ENCODE measurements at regions not wholly inside any gene's neighbourhood (a gene's known extent, or its start where the extent isn't known, plus 50 kb on each side); places are given as distances from the start of the nearest gene placed in this dataset.

DNA sequence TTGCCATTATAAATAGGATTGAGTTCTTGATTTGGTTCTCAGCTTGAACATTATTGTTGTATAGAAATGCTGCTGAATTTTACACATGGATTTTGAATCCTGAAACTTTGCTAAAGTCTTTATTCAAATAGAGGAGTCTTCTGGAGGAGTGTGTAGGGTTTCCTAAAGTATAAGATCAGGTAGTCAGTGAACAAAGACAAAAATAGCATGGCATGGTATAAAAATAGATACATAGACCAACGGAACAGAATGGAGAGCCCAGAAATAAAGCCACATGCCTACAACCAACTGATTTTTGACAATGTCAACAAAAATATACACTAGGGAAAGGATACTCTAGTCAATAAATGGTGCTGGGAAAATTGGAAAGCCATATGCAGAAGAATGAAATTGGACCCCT, 740.1 kb downstream of the QKI start:
- ATAC-seq: no peak
- H3K4me1 ChIP-seq: no peaks in the 10 kb centered on the region
- no peak overlapping the region for H3K4me3 ChIP-seq
- TF ChIP-seq POLR2A (IDR thresholded peaks at IDR 0.05) (no peak), POLR2AphosphoS5 (IDR thresholded peaks at IDR 0.05) (no peak), EP300 (IDR thresholded peaks at IDR 0.05) (no peak)
- TF ChIP-seq, protein P1, sequence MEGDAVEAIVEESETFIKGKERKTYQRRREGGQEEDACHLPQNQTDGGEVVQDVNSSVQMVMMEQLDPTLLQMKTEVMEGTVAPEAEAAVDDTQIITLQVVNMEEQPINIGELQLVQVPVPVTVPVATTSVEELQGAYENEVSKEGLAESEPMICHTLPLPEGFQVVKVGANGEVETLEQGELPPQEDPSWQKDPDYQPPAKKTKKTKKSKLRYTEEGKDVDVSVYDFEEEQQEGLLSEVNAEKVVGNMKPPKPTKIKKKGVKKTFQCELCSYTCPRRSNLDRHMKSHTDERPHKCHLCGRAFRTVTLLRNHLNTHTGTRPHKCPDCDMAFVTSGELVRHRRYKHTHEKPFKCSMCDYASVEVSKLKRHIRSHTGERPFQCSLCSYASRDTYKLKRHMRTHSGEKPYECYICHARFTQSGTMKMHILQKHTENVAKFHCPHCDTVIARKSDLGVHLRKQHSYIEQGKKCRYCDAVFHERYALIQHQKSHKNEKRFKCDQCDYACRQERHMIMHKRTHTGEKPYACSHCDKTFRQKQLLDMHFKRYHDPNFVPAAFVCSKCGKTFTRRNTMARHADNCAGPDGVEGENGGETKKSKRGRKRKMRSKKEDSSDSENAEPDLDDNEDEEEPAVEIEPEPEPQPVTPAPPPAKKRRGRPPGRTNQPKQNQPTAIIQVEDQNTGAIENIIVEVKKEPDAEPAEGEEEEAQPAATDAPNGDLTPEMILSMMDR (IDR thresholded peaks at IDR 0.05): no peak
- H3K27ac ChIP-seq: no peak overlapping the region
- H3K36me3 ChIP-seq: no peaks in the 10 kb centered on the region
- 44 to 67% methylated on average over 1 of the region's 1 CpG for WGBS, 2 donors (ENCODE audit: low coverage in 1 of 2)
- H3K9me3 ChIP-seq: no peaks in the 10 kb centered on the region
- H3K27me3 ChIP-seq: no peaks in the 10 kb centered on the region

DNA sequence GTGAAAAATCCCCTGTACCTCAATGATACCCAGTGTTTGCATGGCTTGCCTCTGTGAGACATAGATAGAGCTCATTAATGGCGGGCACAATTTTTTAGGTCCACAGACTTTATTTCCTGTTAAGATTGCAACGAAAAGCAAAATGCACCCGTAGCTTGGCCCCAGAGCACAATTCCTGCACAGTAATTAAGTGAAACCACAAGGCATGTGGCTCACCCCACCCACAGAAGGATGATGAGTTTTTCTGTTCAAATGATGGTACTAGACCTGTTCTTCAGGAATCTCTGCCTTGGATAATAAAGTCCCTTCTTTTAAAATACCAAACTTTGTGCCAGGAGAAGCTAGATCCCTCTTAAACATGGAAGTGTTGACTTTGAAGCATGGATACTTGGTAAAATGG, 738.1 kb downstream of the QKI start:
- ATAC-seq: no peak
- Histone ChIP-seq H3K36me3 (no peaks in the 10 kb centered on the region), H3K4me1 (no peaks in the 10 kb centered on the region), H3K27ac (no peak overlapping the region), H3K9me3 (no peaks in the 10 kb centered on the region), H3K4me3 (no peak overlapping the region), H3K27me3 (no peaks in the 10 kb centered on the region)
- TF ChIP-seq, protein P1 (IDR thresholded peaks at IDR 0.05): no peak
- WGBS, 2 donors (ENCODE audit: low coverage in 1 of 2): 40 to 70% methylated on average over 1 to 2 of the region's 3 CpGs

GRCh38 chr6:164151161-164152120, 736.9 kb downstream of the QKI start:
- Histone ChIP-seq H3K4me3 (no peak overlapping the region), H3K9me3 (no peaks in the 10 kb centered on the region), H3K27me3 (no peaks in the 10 kb centered on the region), H3K36me3 (no peaks in the 10 kb centered on the region), H3K27ac (no peak overlapping the region), H3K4me1 (no peaks in the 10 kb centered on the region)
- whole genome bisulfite sequencing, 2 donors (ENCODE audit: low coverage in 1 of 2): 58 to 59% methylated on average over 17 to 19 of the region's 19 CpGs
- ATAC-seq: no peak
- TF ChIP-seq POLR2A (IDR thresholded peaks at IDR 0.05): no peak
- TF ChIP-seq, protein P1 (IDR thresholded peaks at IDR 0.05): no peak
- no peak for TF ChIP-seq EP300 (IDR thresholded peaks at IDR 0.05)
- TF ChIP-seq POLR2AphosphoS5 (IDR thresholded peaks at IDR 0.05): no peak

- Histone ChIP-seq H3K9me3 (no peaks in the 10 kb centered on the region), H3K4me1 (no peaks in the 10 kb centered on the region), H3K27ac (no peak overlapping the region), H3K4me3 (no peak overlapping the region), H3K36me3 (no peaks in the 10 kb centered on the region), H3K27me3 (no peaks in the 10 kb centered on the region)
- TF ChIP-seq POLR2A (IDR thresholded peaks at IDR 0.05) (no peak), POLR2AphosphoS5 (IDR thresholded peaks at IDR 0.05) (no peak), EP300 (IDR thresholded peaks at IDR 0.05) (no peak)
- TF ChIP-seq, protein P1 (IDR thresholded peaks at IDR 0.05): no peak
- WGBS, 2 donors (ENCODE audit: low coverage in 1 of 2): 90 to 96% methylated on average over 4 to 8 of the region's 8 CpGs
- ATAC-seq: no peak
Measured at GRCh38 chr6:164150232-164150631, 735.7 kb downstream of the QKI start.

DNA sequence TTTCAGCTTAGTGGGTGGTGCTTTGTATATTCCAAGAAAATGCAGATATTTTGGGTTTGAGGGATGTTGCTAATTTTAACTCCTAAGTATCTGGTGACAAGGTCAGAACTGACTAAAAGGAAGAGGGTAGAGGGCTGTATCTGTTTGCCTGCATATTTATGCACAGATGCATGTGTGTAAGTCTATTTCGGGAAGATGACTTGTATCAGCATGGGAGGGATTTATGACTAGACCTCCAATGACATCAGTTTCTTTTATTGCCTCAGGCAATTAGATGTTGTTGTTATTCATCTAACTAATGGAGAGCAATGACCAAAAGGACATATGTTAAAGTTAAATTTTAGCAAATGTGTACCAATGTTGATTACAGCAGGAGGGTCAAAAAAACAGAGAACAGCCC, 734.3 kb downstream of the QKI start:
- Histone ChIP-seq H3K4me1 (no peaks in the 10 kb centered on the region), H3K9me3 (no peaks in the 10 kb centered on the region), H3K27ac (no peak overlapping the region), H3K27me3 (no peaks in the 10 kb centered on the region), H3K36me3 (no peaks in the 10 kb centered on the region), H3K4me3 (no peak overlapping the region)
- TF ChIP-seq EP300 (IDR thresholded peaks at IDR 0.05) (no peak), POLR2A (IDR thresholded peaks at IDR 0.05) (no peak), POLR2AphosphoS5 (IDR thresholded peaks at IDR 0.05) (no peak)
- TF ChIP-seq, protein P1 (IDR thresholded peaks at IDR 0.05): no peak
- ATAC-seq: no peak
- 58 to 100% methylated on average over 1 of the region's 1 CpG for WGBS, 2 donors (ENCODE audit: low coverage in 1 of 2)
